GM12873 (cell line): ENCODE measurements at regions not wholly inside any gene's neighbourhood (a gene's known extent, or its start where the extent isn't known, plus 50 kb on each side); places are given as distances from the start of the nearest gene placed in this dataset.

Experiments
- TF ChIP-seq, protein P1 (sequence below): IDR thresholded peaks from 2 replicates; pipeline ENCODE4 v1.5.1; 2012; ENCODE audit warnings: low read depth, mild to moderate bottlenecking, moderate library complexity, low read length, control low read depth; ENCODE audit not compliant: insufficient read depth; ENCODE audit errors: missing control alignments

DNA sequence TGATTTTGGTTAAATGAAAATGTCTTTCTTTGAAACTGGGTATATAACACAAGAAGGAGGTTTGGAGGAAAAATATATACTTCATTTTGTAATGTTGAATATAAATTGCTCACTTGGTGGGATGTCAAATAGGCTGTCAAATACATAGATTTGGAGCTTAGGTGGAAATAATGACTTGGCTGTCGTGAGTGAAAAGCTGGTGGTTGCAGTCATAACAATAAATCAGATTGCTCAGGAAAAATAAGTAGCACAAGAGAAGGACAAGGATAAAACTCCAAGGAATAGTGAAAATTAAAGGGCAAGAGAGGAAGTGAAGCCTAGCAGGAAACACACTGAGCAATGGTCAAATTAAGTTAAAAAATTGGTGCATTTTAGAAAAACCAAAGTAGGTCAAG, 253.0 kb upstream of the ANKRD50 start:
- TF ChIP-seq, protein P1, sequence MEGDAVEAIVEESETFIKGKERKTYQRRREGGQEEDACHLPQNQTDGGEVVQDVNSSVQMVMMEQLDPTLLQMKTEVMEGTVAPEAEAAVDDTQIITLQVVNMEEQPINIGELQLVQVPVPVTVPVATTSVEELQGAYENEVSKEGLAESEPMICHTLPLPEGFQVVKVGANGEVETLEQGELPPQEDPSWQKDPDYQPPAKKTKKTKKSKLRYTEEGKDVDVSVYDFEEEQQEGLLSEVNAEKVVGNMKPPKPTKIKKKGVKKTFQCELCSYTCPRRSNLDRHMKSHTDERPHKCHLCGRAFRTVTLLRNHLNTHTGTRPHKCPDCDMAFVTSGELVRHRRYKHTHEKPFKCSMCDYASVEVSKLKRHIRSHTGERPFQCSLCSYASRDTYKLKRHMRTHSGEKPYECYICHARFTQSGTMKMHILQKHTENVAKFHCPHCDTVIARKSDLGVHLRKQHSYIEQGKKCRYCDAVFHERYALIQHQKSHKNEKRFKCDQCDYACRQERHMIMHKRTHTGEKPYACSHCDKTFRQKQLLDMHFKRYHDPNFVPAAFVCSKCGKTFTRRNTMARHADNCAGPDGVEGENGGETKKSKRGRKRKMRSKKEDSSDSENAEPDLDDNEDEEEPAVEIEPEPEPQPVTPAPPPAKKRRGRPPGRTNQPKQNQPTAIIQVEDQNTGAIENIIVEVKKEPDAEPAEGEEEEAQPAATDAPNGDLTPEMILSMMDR = no peak

DNA sequence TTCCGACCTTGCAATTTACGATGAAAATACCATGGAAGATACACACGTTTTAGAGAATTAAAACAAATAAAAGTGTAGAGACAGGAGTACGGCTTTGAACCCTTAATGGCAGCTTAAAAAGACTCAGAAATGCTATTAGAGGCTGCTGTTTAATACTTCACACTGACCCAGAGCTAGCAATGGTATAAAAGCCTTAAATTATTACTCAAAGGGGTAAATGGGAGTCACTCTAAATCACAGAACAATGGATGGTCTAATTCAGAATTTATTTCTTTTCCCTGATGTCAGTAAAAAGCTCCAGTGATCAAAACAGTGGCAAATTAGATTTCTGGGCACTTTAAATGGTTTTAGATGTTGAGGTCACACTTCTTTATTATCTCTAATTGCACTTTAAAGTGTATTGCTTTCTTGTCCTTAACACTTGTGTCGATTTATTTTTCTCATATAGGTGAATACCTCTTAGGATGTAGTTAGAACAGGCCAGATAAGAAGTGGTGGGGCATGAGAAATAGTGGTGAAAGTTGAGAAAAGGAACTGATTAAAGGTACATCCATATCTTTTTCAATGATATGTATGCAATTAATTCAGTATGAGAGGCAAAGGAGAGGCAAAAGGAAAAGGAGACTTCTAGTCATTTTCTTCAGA, 252.4 kb upstream of the ANKRD50 start:
- TF ChIP-seq, protein P1 = no peak

DNA sequence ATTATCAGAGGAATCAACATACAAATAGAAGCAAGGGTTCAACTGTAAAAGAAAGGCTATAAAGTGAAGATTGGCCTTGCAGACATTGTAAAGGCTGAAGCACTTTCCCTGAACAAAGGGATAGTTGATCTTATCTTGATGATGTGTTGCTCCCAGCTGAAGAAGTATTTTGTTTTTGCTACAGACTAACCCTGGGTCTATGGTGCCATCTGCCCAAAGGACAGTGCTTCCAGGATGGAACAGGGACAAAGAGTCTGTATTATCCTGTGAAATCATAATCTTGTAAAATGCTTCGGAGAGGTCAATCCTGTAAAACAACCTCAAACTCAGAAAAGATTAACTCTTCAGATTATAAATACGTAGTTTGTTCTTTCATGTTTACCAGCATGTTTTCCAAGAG, 251.7 kb upstream of the ANKRD50 start:
- TF ChIP-seq, protein P1 = no peak

DNA sequence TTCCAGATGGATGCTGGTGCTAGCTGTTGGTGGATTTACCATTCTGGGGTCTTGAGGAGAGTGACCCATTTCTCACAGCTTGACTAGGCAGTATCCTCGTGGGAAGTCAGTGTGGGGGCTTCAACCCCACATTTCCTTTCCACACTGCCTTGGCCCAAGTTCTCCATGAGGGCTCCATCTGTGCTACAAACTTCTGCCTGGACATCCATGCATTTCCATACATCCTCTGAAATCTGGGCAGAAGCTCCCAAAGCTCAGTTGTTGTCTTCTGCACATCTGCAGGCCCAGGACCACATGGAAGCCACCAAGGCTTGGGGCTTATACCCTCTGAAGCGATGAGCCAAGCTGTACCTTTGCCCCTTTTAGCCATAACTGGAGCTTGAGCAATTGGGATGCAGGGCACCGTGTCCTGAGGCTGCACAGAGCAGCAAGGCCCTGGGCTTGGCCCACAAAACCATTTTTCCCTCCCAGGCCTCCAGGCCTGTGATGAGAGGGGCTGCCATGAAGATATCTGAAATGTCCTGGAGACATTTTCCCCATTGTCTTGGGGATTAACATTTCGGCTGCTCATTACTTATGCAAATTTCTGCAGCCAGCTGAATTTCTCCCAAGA, 248.7 kb upstream of the ANKRD50 start:
- TF ChIP-seq, protein P1 = no peak

DNA sequence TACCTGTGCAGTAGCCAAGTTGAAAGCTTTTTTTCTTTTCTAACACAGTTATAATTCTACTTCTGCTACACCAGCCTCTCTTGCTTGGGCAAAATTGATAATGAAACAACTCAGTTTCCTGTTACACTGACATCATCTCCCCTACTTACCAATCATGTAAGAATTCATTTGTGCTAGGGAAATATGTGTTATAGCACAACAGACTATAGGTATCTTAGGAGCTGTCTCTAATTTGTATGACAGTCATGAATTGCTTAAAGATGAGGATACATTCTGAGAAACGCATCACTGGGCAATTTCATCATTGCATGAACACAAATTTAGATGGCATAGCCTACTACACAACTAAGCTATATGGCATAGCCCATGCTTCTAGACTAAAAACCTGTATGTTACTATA, 246.3 kb upstream of the ANKRD50 start:
- TF ChIP-seq, protein P1 = no peak

DNA sequence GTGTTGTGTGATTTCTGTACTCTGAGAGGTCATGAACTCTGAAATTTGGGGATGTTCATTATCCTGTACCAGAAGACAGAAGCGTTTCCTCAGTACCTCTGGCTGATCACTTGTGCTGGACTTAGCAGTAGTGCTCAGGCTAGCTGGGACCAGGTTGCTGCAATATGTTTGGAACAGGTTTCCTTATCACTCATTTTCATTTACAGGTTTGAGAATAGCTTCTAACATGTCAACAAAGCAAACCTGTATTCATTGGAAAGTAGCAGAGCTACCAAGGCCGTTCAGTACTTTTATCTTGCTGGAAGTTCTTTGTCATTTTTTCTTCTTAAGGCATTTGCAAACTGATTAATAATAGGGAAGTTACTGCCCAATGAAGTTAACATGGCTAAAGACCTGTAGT, 242.9 kb upstream of the ANKRD50 start:
- TF ChIP-seq, protein P1 = no peak

DNA sequence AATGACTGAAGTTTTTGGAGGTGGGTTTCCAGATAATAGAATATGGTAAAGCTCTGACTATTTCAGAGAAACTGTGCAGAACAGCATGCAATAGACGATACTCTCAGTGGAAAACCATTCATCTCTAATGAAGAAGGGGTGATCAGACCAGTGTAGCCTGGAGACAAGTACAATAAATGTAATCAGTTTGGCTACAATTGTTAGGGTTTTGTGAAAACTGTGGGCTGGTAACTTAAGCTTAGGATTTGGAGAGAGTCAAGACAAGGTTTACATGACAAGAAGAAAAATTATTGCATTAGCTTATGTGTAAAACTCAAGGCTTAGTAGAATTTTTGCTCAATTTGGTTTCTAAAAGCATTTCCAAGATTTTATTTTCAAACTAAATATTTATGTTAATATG, 241.5 kb upstream of the ANKRD50 start:
- TF ChIP-seq, protein P1 = no peak

DNA sequence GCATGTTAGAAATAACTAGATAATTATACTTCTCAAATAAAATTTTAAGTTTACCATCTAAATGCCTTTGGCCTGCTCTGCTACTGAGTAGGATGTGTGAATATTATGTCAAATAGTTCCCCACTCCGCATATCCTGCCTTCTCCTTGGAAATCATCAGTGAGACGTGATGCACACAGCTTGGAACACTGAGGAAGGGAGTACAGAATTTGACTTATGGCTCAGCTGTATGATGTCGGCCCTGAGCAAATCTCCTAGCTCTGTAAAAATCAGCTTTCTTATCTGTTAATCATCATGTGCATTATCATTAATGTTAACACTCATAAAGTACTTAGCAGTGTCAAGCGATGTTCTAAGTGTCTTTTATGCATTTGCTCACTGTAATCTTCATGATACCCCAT, 241.0 kb upstream of the ANKRD50 start:
- TF ChIP-seq, protein P1 = no peak
